T-helper 22 cell (primary cell): ENCODE measurements at regions not wholly inside any gene's neighbourhood (a gene's known extent, or its start where the extent isn't known, plus 50 kb on each side); places are given as distances from the start of the nearest gene placed in this dataset.

Experiments
- DNase-seq: peaks from one replicate; pipeline ENCODE4 v3.0.0-alpha.2; 2020; ENCODE audit warnings: low read depth

- DNase-seq: no peak
Measured at GRCh38 chrX:43581888-43582539, 74.1 kb upstream of the MAOA start.

- DNase-seq: no peak
Measured at GRCh38 chrX:43582540-43582913, 73.6 kb upstream of the MAOA start.

- DNase-seq: no peak
Measured at GRCh38 chrX:43585922-43586321, 70.2 kb upstream of the MAOA start.

GRCh38 chrX:43586830-43587229 is 69.3 kb upstream of the MAOA start:
- DNase-seq: no peak

- no peak for DNase-seq
Measured at GRCh38 chrX:43589735-43590134, 66.4 kb upstream of the MAOA start.

- DNase-seq: no peak
Measured at GRCh38 chrX:43590150-43590549, 65.9 kb upstream of the MAOA start.

GRCh38 chrX:43592597-43592996 is 63.5 kb upstream of the MAOA start:
- no peak for DNase-seq

- no peak for DNase-seq
Measured at GRCh38 chrX:43595931-43596330, 60.2 kb upstream of the MAOA start.

- no peak for DNase-seq
Measured at GRCh38 chrX:43604753-43605152, 51.3 kb upstream of the MAOA start.

GRCh38 chrX:43605351-43605750 is 50.7 kb upstream of the MAOA start:
- DNase-seq: no peak
